NCI-H2107 treated with DMSO at 0.1 percent for 48 hours (cell line): ENCODE measurements at regions not wholly inside any gene's neighbourhood (a gene's known extent, or its start where the extent isn't known, plus 50 kb on each side); places are given as distances from the start of the nearest gene placed in this dataset.

Experiments
- DNase-seq: peaks from one replicate; lab custom pipeline; 2025; ENCODE audit not compliant: unreplicated experiment; lab: John Stamatoyannopoulos, UW

GRCh38 chr9:111149018-111149759, 110.9 kb upstream of the LPAR1 start:
- DNase-seq: no peak

- DNase-seq: no peak
These were observed 110.1 kb upstream of the LPAR1 start for GRCh38 chr9:111148052-111149017.

- DNase-seq: no peak
These were observed 108.8 kb upstream of the LPAR1 start for GRCh38 chr9:111147041-111147440.

- no peak for DNase-seq
These were observed 106.5 kb upstream of the LPAR1 start for GRCh38 chr9:111144741-111145140.

GRCh38 chr9:111136180-111136579, 97.9 kb upstream of the LPAR1 start:
- no peak for DNase-seq

GRCh38 chr9:111131211-111131610, 92.9 kb upstream of the LPAR1 start:
- no peak for DNase-seq

- DNase-seq: no peak
These were observed 82.3 kb upstream of the LPAR1 start for GRCh38 chr9:111120526-111120925.

GRCh38 chr9:111118256-111118948, 80.1 kb upstream of the LPAR1 start:
- no peak for DNase-seq

- no peak for DNase-seq
These were observed 76.2 kb upstream of the LPAR1 start for GRCh38 chr9:111114486-111114885.

GRCh38 chr9:111113712-111114111, 75.4 kb upstream of the LPAR1 start:
- DNase-seq: no peak

- no peak for DNase-seq
These were observed 72.5 kb upstream of the LPAR1 start for GRCh38 chr9:111110805-111111204.

- DNase-seq: no peak
These were observed 70.7 kb upstream of the LPAR1 start for GRCh38 chr9:111108946-111109345.

GRCh38 chr9:111107141-111107540, 68.9 kb upstream of the LPAR1 start:
- DNase-seq: no peak

- no peak for DNase-seq
These were observed 67.9 kb upstream of the LPAR1 start for GRCh38 chr9:111106202-111106601.

GRCh38 chr9:111102793-111103464, 64.7 kb upstream of the LPAR1 start:
- no peak for DNase-seq

- DNase-seq: no peak
These were observed 61.1 kb upstream of the LPAR1 start for GRCh38 chr9:111099199-111100008.

- no peak for DNase-seq
These were observed 59.8 kb upstream of the LPAR1 start for GRCh38 chr9:111098093-111098492.

- DNase-seq: no peak
These were observed 57.8 kb upstream of the LPAR1 start for GRCh38 chr9:111096051-111096450.

- DNase-seq: no peak
These were observed 57.2 kb upstream of the LPAR1 start for GRCh38 chr9:111095441-111095840.

GRCh38 chr9:111094958-111095357, 56.7 kb upstream of the LPAR1 start:
- no peak for DNase-seq
